Left renal cortex interstitium (tissue), 4 donors: ENCODE measurements at regions not wholly inside any gene's neighbourhood (a gene's known extent, or its start where the extent isn't known, plus 50 kb on each side); places are given as distances from the start of the nearest gene placed in this dataset.

Experiments used
- DNase-seq, 4 donors: peaks; one replicate each; pipeline ENCODE4 v3.0.0-alpha.2; 2013; ENCODE audit warnings: low read depth in 4 of 4, low spot score in 2 of 4, missing footprints in 1 of 4

DNA sequence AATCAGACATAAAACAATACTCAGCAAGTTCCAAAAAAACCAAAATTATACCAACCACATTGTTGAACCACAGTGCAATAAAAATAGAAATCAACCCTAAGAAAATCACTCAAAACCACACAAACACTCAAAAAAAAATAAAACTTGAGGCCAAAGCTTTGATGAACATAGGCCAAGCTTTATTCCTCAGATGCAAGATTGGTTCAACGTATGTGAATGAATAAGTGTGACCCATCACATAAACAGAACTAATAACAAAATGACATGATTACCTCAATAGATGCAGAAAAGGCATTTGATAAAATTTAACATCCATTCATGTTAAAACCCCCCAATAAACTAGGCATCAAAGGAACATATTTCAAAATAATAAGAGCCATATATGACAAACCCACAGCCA is 506.1 kb upstream of the FZD8 start:
- no peak for DNase-seq

- DNase-seq, result no peak
Observed at GRCh38 chr10:36147529-36147928, 505.4 kb upstream of the FZD8 start.

DNA sequence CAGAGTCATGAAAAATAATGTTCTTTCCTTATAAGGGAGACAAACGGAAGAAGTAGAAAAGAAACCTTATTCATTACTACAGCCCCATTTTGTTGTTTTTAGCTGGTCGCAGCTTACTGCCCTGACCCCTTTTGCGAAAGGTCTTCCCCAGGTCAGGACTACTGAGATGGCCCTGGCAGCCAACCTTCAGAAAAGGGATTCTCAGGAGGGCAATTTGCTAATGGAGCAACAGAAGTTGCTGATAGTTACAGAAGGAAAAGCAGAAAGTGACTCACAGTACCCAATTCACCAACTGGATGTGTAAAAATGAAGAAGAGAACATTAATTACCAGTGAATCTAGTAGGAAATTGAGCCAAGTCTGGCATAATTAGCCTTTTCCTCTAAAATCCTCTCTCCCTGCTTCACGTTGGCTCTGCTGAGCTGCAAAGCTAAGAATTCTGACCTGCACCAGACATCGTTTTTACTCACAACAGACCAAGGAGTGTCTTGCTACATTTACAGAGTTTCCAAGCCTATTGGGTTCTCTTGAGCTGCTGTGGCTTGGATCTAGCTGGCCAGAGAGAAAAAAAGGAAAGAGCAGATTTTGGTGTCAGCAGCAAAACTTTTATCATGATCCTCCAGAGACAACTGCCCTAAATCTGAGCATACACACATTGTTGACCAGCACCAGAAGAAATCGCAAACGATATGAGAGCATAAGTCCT is 499.9 kb upstream of the FZD8 start:
- no peak for DNase-seq

DNA sequence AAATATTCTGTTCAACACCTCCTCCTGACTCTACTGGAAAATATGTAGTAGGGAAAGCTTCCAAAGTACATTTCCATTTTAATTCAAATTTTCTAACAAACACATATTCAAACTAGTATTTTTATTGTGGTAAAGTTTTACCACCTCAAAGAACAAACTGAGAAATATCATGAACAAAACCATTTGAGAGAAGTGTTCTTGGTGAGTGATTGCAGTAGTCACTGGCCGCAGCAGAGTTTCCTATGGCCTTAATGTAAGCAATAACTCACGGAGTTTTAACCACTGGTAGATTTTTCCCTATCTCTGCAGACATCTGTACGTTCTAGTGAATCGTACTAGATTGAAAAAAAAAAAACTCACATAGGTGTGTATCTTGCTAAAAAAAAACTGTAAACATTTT is 487.0 kb upstream of the FZD8 start:
- DNase-seq, result no peak

GRCh38 chr10:36126076-36126475 is 484.0 kb upstream of the FZD8 start:
- DNase-seq, result no peak

GRCh38 chr10:36119455-36119854 is 477.4 kb upstream of the FZD8 start:
- DNase-seq, result no peak

GRCh38 chr10:36118314-36118713 is 476.2 kb upstream of the FZD8 start:
- no peak for DNase-seq

DNA sequence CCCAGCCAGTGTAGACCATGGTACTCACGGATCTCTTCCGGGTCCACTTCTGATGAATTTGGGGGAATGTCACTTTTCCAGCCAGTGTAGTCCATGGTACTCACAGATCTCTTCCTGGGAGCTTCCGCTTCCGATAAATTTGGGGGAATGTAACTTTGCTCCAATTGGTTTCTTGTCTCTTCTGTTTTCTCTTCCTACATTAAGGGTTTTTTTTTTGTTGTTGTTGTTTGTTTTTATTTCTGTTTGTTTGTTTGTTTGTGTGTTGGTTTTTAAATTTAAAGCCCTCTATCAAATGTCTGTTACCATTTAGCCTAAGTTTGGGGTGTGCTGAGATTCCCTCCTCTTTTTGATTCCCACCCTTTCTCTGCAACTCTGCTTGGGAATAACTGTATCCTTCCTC is 475.8 kb upstream of the FZD8 start:
- DNase-seq, result no peak

- DNase-seq, result no peak
Observed at GRCh38 chr10:36117231-36117630, 475.1 kb upstream of the FZD8 start.

GRCh38 chr10:36116731-36117130 is 474.6 kb upstream of the FZD8 start:
- DNase-seq, result no peak

DNA sequence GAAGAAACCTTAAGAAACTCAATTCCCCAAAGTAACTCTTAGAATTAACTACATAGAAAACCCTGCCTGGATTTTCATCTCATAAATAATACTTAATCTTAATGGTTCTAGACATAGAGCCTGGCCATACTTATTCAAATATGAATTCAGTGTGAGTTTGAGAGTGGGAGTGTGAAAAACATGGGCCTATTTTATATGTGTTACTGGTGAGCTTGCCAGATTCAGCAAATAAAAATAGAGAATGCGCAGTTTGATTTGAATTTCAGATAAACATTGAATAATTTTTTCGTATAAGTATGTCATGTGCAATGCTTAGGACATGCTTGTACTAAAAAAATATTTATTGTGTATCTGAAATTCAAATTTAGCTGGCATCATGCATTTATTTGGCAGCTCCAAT is 473.9 kb upstream of the FZD8 start:
- DNase-seq, result no peak

GRCh38 chr10:36115364-36115763 is 473.3 kb upstream of the FZD8 start:
- no peak for DNase-seq

- no peak for DNase-seq
Observed at GRCh38 chr10:36114913-36115312, 472.8 kb upstream of the FZD8 start.

DNA sequence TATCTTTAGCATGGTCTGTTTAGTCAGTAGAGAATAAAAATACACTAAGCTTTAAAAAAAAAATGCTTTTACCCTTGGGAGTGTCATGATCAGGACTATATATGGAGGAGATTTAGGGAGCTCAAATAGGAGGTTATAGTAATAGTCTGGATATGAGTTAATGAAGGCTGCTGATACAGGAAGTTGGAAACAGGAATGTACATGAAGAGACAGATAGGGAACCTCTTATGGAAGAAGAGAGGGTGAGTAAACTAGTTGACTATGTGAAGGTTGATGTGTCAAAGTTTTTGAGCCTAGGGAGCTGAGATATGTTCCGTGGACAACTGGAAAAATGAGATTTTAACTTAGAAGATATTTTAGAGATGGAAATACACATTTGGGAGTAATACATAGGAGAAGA is 472.0 kb upstream of the FZD8 start:
- no peak for DNase-seq

- no peak for DNase-seq
Observed at GRCh38 chr10:36111676-36112075, 469.6 kb upstream of the FZD8 start.

GRCh38 chr10:36110097-36110496 is 468.0 kb upstream of the FZD8 start:
- DNase-seq, result no peak

GRCh38 chr10:36109399-36110023 is 467.4 kb upstream of the FZD8 start:
- DNase-seq, result no peak

GRCh38 chr10:36097696-36098095 is 455.6 kb upstream of the FZD8 start:
- no peak for DNase-seq

DNA sequence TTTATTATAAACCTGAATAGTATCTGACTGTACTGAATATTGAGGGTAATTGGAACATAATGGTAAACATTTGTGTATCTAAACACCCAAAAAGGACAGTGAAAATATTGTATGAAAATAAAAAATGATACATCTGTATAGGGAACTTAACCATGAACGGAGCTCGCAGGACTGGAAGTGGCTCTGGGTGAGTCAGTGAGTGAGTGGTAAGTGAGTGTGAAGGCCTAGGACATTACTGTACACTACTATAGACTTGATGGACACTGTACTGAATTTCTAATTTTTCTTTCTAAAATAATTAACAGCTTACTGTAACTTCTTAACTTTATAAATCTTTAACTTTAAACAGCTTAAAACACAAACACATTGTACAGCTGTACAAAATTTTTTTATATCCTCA is 454.5 kb upstream of the FZD8 start:
- DNase-seq, result no peak

GRCh38 chr10:36094096-36094495 is 452.0 kb upstream of the FZD8 start:
- no peak for DNase-seq

DNA sequence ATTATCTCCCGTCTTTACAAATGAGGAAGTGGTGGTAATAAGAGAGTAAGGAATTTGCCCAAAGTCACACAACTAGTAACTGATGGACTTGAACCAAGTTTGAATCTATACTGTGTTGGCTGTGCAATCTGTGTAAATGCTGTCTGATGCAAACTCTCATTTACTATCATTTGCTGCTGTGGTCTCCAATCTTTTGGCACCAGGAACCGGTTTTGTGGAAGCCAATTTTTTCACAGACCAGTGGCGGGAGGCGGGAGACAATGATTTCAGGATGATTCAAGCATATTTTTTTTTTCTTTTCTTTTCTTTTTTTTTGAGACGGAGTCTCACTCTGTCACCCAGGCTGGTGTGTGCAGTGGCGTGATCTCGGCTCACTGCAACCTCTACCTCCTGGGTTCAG is 450.0 kb upstream of the FZD8 start:
- DNase-seq, result no peak

DNA sequence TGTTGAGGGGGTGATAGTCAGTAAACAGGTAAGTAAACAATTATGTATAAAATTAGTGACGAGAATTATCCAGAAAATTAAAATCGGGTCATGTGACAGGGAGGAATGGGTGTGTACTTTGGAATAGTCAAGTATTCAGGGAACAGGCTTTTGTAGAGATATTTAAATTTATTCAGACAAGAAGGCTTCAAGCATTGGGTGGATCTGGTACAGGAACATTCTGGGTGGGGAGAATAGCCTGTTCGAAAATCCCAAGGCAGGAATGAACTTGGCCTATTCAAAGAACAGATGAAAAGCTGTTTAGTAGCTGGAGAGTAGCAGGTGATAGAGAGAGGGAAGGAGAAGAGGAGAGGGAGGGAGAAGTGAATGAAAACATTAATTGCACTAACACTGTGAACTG is 448.9 kb upstream of the FZD8 start:
- DNase-seq, result no peak
